OCI-LY1 (cell line): ENCODE measurements at regions not wholly inside any gene's neighbourhood (a gene's known extent, or its start where the extent isn't known, plus 50 kb on each side); places are given as distances from the start of the nearest gene placed in this dataset.

Experiments used
- CTCF ChIP-seq: fragments of 200-600 bp; sonication (generic), shearing (Covaris generic); IDR thresholded peaks from 2 replicates; pipeline ENCODE4 v1.5.1; 2017; ENCODE audit warnings: mild to moderate bottlenecking, antibody characterized with exemption, low read length, moderate library complexity, mixed read lengths
- EZH2 ChIP-seq: fragments of 200-600 bp; sonication (generic), shearing (Covaris generic); IDR thresholded peaks from 2 replicates; pipeline ENCODE4 v1.8.0; 2017; ENCODE audit warnings: borderline replicate concordance, mixed run types, mild to moderate bottlenecking, antibody characterized with exemption, low read length, moderate library complexity, mixed read lengths

DNA sequence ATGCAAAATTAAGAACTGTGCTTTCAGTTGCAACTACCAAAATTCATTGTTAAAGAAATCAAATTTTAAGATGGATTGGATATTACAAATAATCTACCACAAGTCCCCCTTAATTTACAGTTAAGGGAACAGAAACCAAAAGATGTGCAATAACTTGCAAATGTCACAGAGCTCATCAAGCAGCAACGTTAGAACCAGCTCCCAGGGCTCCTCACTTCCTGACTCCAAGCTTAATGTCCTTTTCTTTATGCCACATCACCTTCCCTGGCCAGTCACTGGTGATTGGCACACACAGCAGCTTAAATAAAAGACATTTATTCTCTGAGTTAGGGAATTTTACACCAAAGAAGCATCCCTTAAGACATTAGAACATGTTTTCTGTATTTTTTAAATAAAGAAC lies 159.7 kb downstream of the RSL24D1 start:
- no peak for TF ChIP-seq EZH2
- no peak for TF ChIP-seq CTCF
